ENCODE measurements at regions not wholly inside any gene's neighbourhood (a gene's known extent, or its start where the extent isn't known, plus 50 kb on each side); places are given as distances from the start of the nearest gene placed in this dataset.
A peak's percentile ranks its signal among the peaks of the same experiment; 100 is the strongest.
"Not testable (repeated sequence)": the region's sequence is repeated elsewhere in the genome, so short reads cannot be mapped to it uniquely, and the experiment has no call there.

- no peak overlapping the region for H3K27ac ChIP-seq (ENCODE audit: extremely low read depth, low read depth, low read length)
- intact Hi-C loops (cut with micrococcal nuclease): no loop called here
- ChIA-PET POLR2A (no interaction called here), CTCF (ENCODE audit: low intra/inter-chr PET ratio) (no interaction called here)
- H3K27me3 ChIP-seq (ENCODE audit: control insufficient read depth in 2 of 2, insufficient read depth in 2 of 2, low read length in 2 of 2): no peaks in the 10 kb centered on the region
- no peak overlapping the region for H2AFZ ChIP-seq (ENCODE audit: low read depth, low read length)
- no peak overlapping the region for H3K4me3 ChIP-seq
- BruUV-seq (replicated peaks): no TSS peak
- no peaks in the 10 kb centered on the region for H4K20me1 ChIP-seq (replicated peaks; ENCODE audit: control insufficient read depth, insufficient read depth, low read length)
- no peak overlapping the region for H3K9ac ChIP-seq (ENCODE audit: insufficient read depth in 1 of 2, low read depth in 2 of 2, low read length in 2 of 2)
- ATAC-seq: no peak
- TF ChIP-seq BACH1 (tag; IDR thresholded peaks at IDR 0.05) (no peak), ZNF239 (CRISPR knock-in tag; IDR thresholded peaks at IDR 0.05) (peak; percentile 92), RBM25 (IDR thresholded peaks at IDR 0.05; ENCODE audit: low read depth, low read length, severe bottlenecking) (peak; percentile 73), MYNN (IDR thresholded peaks at IDR 0.05) (no peak), MYNN (CRISPR knock-in tag; IDR thresholded peaks at IDR 0.05) (no peak)
- no peak overlapping the region for H3K4me2 ChIP-seq (ENCODE audit: insufficient read depth, low read length)
- no peak for FAIRE-seq
- H3K79me2 ChIP-seq (ENCODE audit: control insufficient read depth, insufficient read depth, low read length): no peaks in the 10 kb centered on the region
- no peaks in the 10 kb centered on the region for H3K4me1 ChIP-seq (replicated peaks in 1 of 2; ENCODE audit: control insufficient read depth in 2 of 2, insufficient read depth in 2 of 2, low read length in 2 of 2)
- 0% methylated on average over 1 of the region's 1 CpG for WGBS (ENCODE audit: insufficient coverage, low coverage, missing lambda C conversion rate)
- DNase-seq (ENCODE audit: extremely low read depth in 1 of 4, low spot score in 3 of 4): no peak
- in situ Hi-C loops (cut with MboI): no loop called here
- no peaks in the 10 kb centered on the region for H3K9me3 ChIP-seq (replicated peaks; ENCODE audit: control insufficient read depth, insufficient read depth, low read depth, low read length)
- H3K9me1 ChIP-seq (ENCODE audit: control insufficient read depth, insufficient read depth, low read length): no peaks in the 10 kb centered on the region
- H3K36me3 ChIP-seq (ENCODE audit: control insufficient read depth, insufficient read depth, low read length): no peaks in the 10 kb centered on the region
Observed at GRCh38 chr3:157905885-157906284, 200.3 kb downstream of the SHOX2 start.

- in situ Hi-C loops (cut with MboI); H4K20me1 ChIP-seq (replicated peaks; ENCODE audit: control insufficient read depth, insufficient read depth, low read length); FAIRE-seq; H3K4me2 ChIP-seq (ENCODE audit: insufficient read depth, low read length); POLR2A ChIA-PET; H3K36me3 ChIP-seq (ENCODE audit: control insufficient read depth, insufficient read depth, low read length); H3K9me3 ChIP-seq (replicated peaks; ENCODE audit: control insufficient read depth, insufficient read depth, low read depth, low read length); CTCF ChIA-PET (ENCODE audit: low intra/inter-chr PET ratio); H3K9me1 ChIP-seq (ENCODE audit: control insufficient read depth, insufficient read depth, low read length); H3K79me2 ChIP-seq (ENCODE audit: control insufficient read depth, insufficient read depth, low read length); H3K4me1 ChIP-seq (replicated peaks in 1 of 2; ENCODE audit: control insufficient read depth in 2 of 2, insufficient read depth in 2 of 2, low read length in 2 of 2); H3K27ac ChIP-seq (ENCODE audit: extremely low read depth, low read depth, low read length); intact Hi-C loops (cut with micrococcal nuclease); H3K27me3 ChIP-seq (ENCODE audit: control insufficient read depth in 2 of 2, insufficient read depth in 2 of 2, low read length in 2 of 2); H2AFZ ChIP-seq (ENCODE audit: low read depth, low read length); BruUV-seq (replicated peaks); H3K4me3 ChIP-seq; DNase-seq (ENCODE audit: extremely low read depth in 1 of 4, low spot score in 3 of 4); H3K9ac ChIP-seq (ENCODE audit: insufficient read depth in 1 of 2, low read depth in 2 of 2, low read length in 2 of 2); ATAC-seq: not testable (repeated sequence)
- TF ChIP-seq ZNF583 (CRISPR knock-in tag; IDR thresholded peaks at IDR 0.05): peak; percentile 98
- WGBS (ENCODE audit: insufficient coverage, low coverage, missing lambda C conversion rate): 2% methylated on average over 2 of the region's 4 CpGs
Observed at GRCh38 chr3:157902680-157903079, 203.5 kb downstream of the SHOX2 start.
